GM11168 (cell line): ENCODE measurements at regions not wholly inside any gene's neighbourhood (a gene's known extent, or its start where the extent isn't known, plus 50 kb on each side); places are given as distances from the start of the nearest gene placed in this dataset.

Experiments
- in situ Hi-C: fragments of 300-500 bp; cut with MboI; formaldehyde crosslinking; loops from one replicate; pipeline ENCODE4 v1.12.0; 2022; ENCODE audit warnings: low sequenced_read_pairs; ENCODE audit not compliant: unreplicated experiment

DNA sequence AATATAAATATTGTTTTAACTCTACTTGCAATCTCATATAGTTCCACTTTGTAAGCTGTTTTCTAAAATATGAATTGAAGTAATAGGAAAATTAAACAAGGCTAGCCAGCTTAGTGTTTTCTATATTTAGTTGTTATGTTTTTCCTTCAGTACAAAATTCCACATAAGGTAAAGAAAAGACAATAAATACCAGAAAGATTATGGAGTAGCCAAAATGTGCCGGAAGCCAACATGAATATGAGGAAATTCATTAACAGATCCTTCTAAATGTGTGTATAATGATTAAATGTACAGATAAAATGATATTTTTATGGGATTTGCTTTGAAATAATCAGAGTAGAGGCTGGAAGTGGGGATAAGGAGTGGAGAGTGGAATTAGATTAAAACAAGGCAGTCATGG lies 52.5 kb upstream of the COL21A1 start:
- in situ Hi-C loops = loop anchor here (25.0 kb wide), 1 partner anchor 313 kb away; no protein-coding TSS in a partner anchor

DNA sequence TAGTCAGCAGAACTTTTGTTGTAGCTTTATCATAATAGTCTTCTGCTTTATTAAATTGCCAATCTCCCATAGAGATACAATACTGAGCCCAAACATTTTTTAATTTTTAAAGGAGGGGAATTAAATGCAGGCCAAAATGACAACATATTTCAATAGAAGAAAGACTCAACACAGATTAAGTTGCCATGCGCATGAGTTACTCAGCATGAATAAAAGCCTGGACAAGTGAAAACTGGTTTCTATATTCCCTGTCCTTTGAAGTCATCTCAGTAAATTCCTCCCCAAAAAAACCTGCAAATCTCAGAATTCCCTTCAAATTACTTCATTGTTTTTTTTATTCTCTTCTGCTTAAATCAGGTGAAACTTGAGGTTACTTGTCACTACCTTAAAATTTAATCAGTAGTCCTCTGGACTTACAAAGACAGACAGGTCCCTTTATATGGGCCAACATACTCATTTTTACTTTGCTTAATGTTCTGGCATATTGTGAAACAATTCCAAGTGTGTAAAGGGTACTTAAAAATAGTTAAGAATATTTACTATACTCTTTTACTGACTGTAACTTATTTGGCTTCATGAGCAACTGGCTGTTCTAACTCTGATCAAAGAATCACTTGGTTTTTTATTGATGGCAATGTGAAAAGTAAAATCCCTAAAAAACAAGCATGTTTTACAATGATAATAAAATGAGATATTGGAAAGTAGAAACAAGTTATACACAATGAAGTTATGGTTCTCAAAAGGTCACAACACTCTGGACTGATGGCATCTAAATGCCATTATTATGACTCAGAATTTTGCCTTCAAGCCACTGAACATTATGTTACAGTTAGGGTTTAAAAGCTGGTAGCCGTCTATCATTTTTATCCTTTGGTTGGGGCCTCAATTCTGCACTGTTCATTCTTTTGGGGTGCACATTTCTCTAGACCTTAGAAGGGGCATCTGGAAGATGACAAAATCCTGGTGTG lies 49.9 kb upstream of the COL21A1 start:
- in situ Hi-C loops = loop anchor here (25.0 kb wide), 1 partner anchor 310 kb away; no protein-coding TSS in a partner anchor
